HEK293 (cell line): ENCODE measurements at regions not wholly inside any gene's neighbourhood (a gene's known extent, or its start where the extent isn't known, plus 50 kb on each side); places are given as distances from the start of the nearest gene placed in this dataset.

Experiments used
- CTCF ChIA-PET: fragments of 350-600 bp; formaldehyde crosslinking; extraction: SDS; loops from one replicate; lab custom pipeline; 2021; ENCODE audit warnings: antibody characterized with exemption; lab: Yijun Ruan, JAX
- POLR2A ChIA-PET: fragments of 300-600 bp; formaldehyde crosslinking; extraction: SDS; loops from one replicate; lab custom pipeline; 2020; ENCODE audit warnings: antibody characterized with exemption, inconsistent platforms; lab: Yijun Ruan, JAX
- H3K27ac ChIP-seq: fragments of 200-500 bp; sonication (Bioruptor generic); 2 replicates; pipeline ENCODE4 v1.5.1; 2014; ENCODE audit warnings: low read depth, low read length, control low read depth, inconsistent platforms; ENCODE audit errors: extremely low read depth
- H3K36me3 ChIP-seq, 2 experiments: fragments of 200-500 bp in 1 of 2; sonication (Bioruptor generic) in 1 of 2; 1 replicate in 1 of 2; 2 replicates in 1 of 2; pipeline ENCODE4 v1.5.1; 2014 to 2017; ENCODE audit warnings: inconsistent platforms in 2 of 2, low read length in 2 of 2; ENCODE audit not compliant: control insufficient read depth in 2 of 2, insufficient read depth in 1 of 2
- H3K4me1 ChIP-seq: fragments of 200-500 bp; sonication (Bioruptor generic); 2 replicates; pipeline ENCODE4 v1.5.1; 2014; ENCODE audit warnings: mild to moderate bottlenecking, low read length, inconsistent platforms; ENCODE audit not compliant: control insufficient read depth, insufficient read depth
- H3K4me3 ChIP-seq: 2 replicates; pipeline ENCODE4 v1.5.1; 2011; ENCODE audit warnings: low read depth, mild to moderate bottlenecking, control low read depth, low read length, moderate library complexity
- H3K9me3 ChIP-seq: fragments of 200-500 bp; sonication (Bioruptor generic); 2 replicates; pipeline ENCODE4 v1.5.1; 2014; ENCODE audit warnings: low read depth, low read length, inconsistent platforms; ENCODE audit not compliant: control insufficient read depth, insufficient read depth
- FEZF1 ChIP-seq: fragments of 450-650 bp; formaldehyde crosslinking; IDR thresholded peaks from 2 replicates; pipeline ENCODE4 v1.5.1; 2016; ENCODE audit warnings: missing biosample characterization, missing genetic modification characterization
- HOXD13 ChIP-seq: sonication (generic); formaldehyde crosslinking; IDR thresholded peaks from 2 replicates; pipeline ENCODE4 v1.8.0; 2022; ENCODE audit warnings: missing genetic modification reagents, borderline replicate concordance
- IKZF3 ChIP-seq: fragments of 450-650 bp; IDR thresholded peaks from 2 replicates; pipeline ENCODE4 v1.5.0; 2018; ENCODE audit warnings: missing biosample characterization, mild to moderate bottlenecking, missing genetic modification characterization, moderate library complexity
- MZF1 ChIP-seq: fragments of 450-650 bp; formaldehyde crosslinking; IDR thresholded peaks from 2 replicates; pipeline ENCODE4 v1.5.1; 2017; ENCODE audit warnings: missing biosample characterization, missing genetic modification characterization, borderline replicate concordance
- PRDM1 ChIP-seq: fragments of 450-650 bp; formaldehyde crosslinking; IDR thresholded peaks from 2 replicates; pipeline ENCODE4; 2016; ENCODE audit warnings: missing biosample characterization, missing genetic modification characterization
- RBAK ChIP-seq: fragments of 450-650 bp; formaldehyde crosslinking; IDR thresholded peaks from 2 replicates; pipeline ENCODE4 v1.5.1; 2016; ENCODE audit warnings: missing biosample characterization, missing genetic modification characterization
- SP2 ChIP-seq: fragments of 450-650 bp; formaldehyde crosslinking; IDR thresholded peaks from 2 replicates; pipeline ENCODE4 v1.5.1; 2016; ENCODE audit warnings: missing biosample characterization, missing genetic modification characterization
- TCF7L2 ChIP-seq: IDR thresholded peaks from 2 replicates; pipeline ENCODE4 v1.6.1; 2011; ENCODE audit warnings: low read depth, mild to moderate bottlenecking, inconsistent platforms, low read length, moderate library complexity, borderline replicate concordance
- ZBTB1 ChIP-seq: fragments of 450-650 bp; formaldehyde crosslinking; IDR thresholded peaks from 2 replicates; pipeline ENCODE4 v1.5.1; 2016; ENCODE audit warnings: missing biosample characterization, missing genetic modification characterization
- ZNF157 ChIP-seq: fragments of 450-650 bp; formaldehyde crosslinking; IDR thresholded peaks from 2 replicates; pipeline ENCODE4 v1.5.1; 2016; ENCODE audit warnings: missing biosample characterization, missing genetic modification characterization
- ZNF202 ChIP-seq: fragments of 450-650 bp; formaldehyde crosslinking; IDR thresholded peaks from 2 replicates; pipeline ENCODE4 v1.5.1; 2016; ENCODE audit warnings: missing biosample characterization, missing genetic modification characterization, borderline replicate concordance
- ZNF221 ChIP-seq: fragments of 450-650 bp; formaldehyde crosslinking; IDR thresholded peaks from 2 replicates; pipeline ENCODE4 v1.5.1; 2017; ENCODE audit warnings: missing biosample characterization, missing genetic modification characterization, borderline replicate concordance
- ZNF274 ChIP-seq, 2 experiments: fragments of 200-500 bp in 1 of 2; fragments of 450-650 bp in 1 of 2; sonication (Bioruptor generic) in 1 of 2; formaldehyde crosslinking in 1 of 2; IDR thresholded peaks; 2 replicates each; pipeline versions ENCODE4 v1.5.1 to v1.6.1; 2014 to 2016; ENCODE audit warnings: borderline replicate concordance in 1 of 2, inconsistent platforms in 1 of 2, low read length in 1 of 2, missing biosample characterization in 1 of 2, missing genetic modification characterization in 1 of 2
- ZNF292 ChIP-seq: fragments of 450-650 bp; formaldehyde crosslinking; IDR thresholded peaks from 2 replicates; pipeline ENCODE4 v1.5.1; 2016; ENCODE audit warnings: low read depth, missing biosample characterization, missing genetic modification characterization, borderline replicate concordance
- ZNF514 ChIP-seq: fragments of 450-650 bp; formaldehyde crosslinking; IDR thresholded peaks from 2 replicates; pipeline ENCODE4 v1.5.1; 2016; ENCODE audit warnings: missing biosample characterization, missing genetic modification characterization
- ZNF558 ChIP-seq: fragments of 450-650 bp; formaldehyde crosslinking; IDR thresholded peaks from 2 replicates; pipeline ENCODE4 v1.5.1; 2016; ENCODE audit warnings: missing biosample characterization, missing genetic modification characterization
- ZNF600 ChIP-seq: fragments of 450-650 bp; formaldehyde crosslinking; IDR thresholded peaks from 2 replicates; pipeline ENCODE4 v1.5.1; 2016; ENCODE audit warnings: missing biosample characterization, missing genetic modification characterization
- ZNF768 ChIP-seq: fragments of 450-650 bp; formaldehyde crosslinking; IDR thresholded peaks from 2 replicates; pipeline ENCODE4 v1.5.1; 2018; ENCODE audit warnings: missing biosample characterization, mild to moderate bottlenecking, missing genetic modification characterization
- ZNF776 ChIP-seq: fragments of 450-650 bp; formaldehyde crosslinking; IDR thresholded peaks from 2 replicates; pipeline ENCODE4 v1.5.0; 2017; ENCODE audit warnings: missing biosample characterization, missing genetic modification characterization, borderline replicate concordance
- TF ChIP-seq, protein P1 (sequence below): fragments of 450-650 bp; formaldehyde crosslinking; IDR thresholded peaks from 2 replicates; pipeline ENCODE4 v1.5.1; 2017; ENCODE audit warnings: missing biosample characterization, missing genetic modification characterization
- TF ChIP-seq, protein P2 (sequence below): fragments of 450-650 bp; formaldehyde crosslinking; IDR thresholded peaks from 2 replicates; pipeline ENCODE4 v1.5.1; 2016; ENCODE audit warnings: missing biosample characterization, missing genetic modification characterization
- TF ChIP-seq, protein P3 (sequence below): fragments of 450-650 bp; formaldehyde crosslinking; IDR thresholded peaks from 2 replicates; pipeline ENCODE4; 2016; ENCODE audit warnings: missing biosample characterization, missing genetic modification characterization

DNA sequence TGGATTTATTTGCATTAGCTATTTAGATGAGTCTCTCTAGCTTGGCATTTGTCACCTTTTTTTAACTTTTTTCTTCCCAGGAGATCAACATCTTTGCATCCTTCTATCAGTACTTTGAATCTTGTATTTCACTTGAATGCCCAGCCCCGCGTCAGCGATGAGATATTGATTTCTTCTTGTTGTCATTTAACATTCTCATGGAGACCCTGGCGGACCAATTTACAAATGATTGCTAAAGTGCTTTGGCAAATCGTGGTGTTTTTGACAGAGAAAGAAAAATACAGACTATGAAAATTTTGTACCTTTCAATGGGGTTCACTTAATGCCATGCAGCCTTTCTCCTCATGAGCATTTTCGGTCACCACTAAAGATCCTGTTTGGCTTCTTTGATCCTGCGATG lies 269.7 kb downstream of the ABCC12 start (continued):
- TF ChIP-seq, protein P1, sequence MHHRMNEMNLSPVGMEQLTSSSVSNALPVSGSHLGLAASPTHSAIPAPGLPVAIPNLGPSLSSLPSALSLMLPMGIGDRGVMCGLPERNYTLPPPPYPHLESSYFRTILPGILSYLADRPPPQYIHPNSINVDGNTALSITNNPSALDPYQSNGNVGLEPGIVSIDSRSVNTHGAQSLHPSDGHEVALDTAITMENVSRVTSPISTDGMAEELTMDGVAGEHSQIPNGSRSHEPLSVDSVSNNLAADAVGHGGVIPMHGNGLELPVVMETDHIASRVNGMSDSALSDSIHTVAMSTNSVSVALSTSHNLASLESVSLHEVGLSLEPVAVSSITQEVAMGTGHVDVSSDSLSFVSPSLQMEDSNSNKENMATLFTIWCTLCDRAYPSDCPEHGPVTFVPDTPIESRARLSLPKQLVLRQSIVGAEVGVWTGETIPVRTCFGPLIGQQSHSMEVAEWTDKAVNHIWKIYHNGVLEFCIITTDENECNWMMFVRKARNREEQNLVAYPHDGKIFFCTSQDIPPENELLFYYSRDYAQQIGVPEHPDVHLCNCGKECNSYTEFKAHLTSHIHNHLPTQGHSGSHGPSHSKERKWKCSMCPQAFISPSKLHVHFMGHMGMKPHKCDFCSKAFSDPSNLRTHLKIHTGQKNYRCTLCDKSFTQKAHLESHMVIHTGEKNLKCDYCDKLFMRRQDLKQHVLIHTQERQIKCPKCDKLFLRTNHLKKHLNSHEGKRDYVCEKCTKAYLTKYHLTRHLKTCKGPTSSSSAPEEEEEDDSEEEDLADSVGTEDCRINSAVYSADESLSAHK (tag by site-specific recombination) = no peak
- TF ChIP-seq HOXD13 = no peak
- no peak for TF ChIP-seq ZNF221 (tag by site-specific recombination)
- TF ChIP-seq ZNF600 (tag by site-specific recombination) = no peak
- TF ChIP-seq IKZF3 (tag by site-specific recombination) = no peak
- TF ChIP-seq ZNF292 (tag by site-specific recombination) = no peak
- TF ChIP-seq, protein P2, sequence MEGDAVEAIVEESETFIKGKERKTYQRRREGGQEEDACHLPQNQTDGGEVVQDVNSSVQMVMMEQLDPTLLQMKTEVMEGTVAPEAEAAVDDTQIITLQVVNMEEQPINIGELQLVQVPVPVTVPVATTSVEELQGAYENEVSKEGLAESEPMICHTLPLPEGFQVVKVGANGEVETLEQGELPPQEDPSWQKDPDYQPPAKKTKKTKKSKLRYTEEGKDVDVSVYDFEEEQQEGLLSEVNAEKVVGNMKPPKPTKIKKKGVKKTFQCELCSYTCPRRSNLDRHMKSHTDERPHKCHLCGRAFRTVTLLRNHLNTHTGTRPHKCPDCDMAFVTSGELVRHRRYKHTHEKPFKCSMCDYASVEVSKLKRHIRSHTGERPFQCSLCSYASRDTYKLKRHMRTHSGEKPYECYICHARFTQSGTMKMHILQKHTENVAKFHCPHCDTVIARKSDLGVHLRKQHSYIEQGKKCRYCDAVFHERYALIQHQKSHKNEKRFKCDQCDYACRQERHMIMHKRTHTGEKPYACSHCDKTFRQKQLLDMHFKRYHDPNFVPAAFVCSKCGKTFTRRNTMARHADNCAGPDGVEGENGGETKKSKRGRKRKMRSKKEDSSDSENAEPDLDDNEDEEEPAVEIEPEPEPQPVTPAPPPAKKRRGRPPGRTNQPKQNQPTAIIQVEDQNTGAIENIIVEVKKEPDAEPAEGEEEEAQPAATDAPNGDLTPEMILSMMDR = no peak
- TF ChIP-seq, protein P3, sequence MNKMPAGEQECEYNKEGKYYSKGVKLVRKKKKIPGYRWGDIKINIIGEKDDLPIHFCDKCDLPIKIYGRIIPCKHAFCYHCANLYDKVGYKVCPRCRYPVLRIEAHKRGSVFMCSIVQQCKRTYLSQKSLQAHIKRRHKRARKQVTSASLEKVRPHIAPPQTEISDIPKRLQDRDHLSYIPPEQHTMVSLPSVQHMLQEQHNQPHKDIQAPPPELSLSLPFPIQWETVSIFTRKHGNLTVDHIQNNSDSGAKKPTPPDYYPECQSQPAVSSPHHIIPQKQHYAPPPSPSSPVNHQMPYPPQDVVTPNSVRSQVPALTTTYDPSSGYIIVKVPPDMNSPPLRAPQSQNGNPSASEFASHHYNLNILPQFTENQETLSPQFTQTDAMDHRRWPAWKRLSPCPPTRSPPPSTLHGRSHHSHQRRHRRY = no peak
- no peak for TF ChIP-seq ZNF274 (IDR thresholded peaks at IDR 0.05; ENCODE audit: low read length)
- TF ChIP-seq ZNF274 (tag by site-specific recombination; IDR thresholded peaks at IDR 0.05; ENCODE audit: borderline replicate concordance) = no peak
- no peak for TF ChIP-seq MZF1
- TF ChIP-seq SP2 = no peak
- no peak for TF ChIP-seq ZNF558
- TF ChIP-seq TCF7L2 = no peak
- TF ChIP-seq, all 188 proteins: peak for 0

DNA sequence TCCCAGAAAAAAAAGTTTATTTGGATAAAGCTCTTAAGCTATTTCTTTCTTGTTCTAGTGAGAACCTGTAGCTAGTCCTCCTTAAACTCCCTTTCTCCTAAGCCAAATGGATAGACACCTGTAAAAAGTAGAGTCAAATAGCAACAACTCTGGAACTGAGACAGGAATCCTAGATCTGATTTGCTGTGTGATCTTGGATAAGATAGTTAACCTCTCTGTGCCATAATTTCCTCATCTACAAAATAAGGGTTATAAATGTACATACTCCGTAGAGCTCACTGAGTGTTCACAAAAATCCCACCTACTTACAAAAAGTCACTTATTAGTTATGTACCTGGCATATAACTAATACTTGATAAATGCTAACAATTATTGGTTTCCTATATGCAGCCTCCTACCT lies 270.3 kb downstream of the ABCC12 start:
- H3K36me3 ChIP-seq = no peaks in the 10 kb centered on the region
- no peak overlapping the region for H3K27ac ChIP-seq
- POLR2A ChIA-PET = no interaction called here
- no peaks in the 10 kb centered on the region for H3K9me3 ChIP-seq
- TF ChIP-seq ZNF514 (tag by site-specific recombination) = no peak
- peak; percentile 41; the same call in 1 of the 2 replicates for TF ChIP-seq ZNF768 (tag by site-specific recombination)
- TF ChIP-seq ZNF157 (tag by site-specific recombination) = no peak
- no peak for TF ChIP-seq ZNF202 (tag by site-specific recombination)
- no peak for TF ChIP-seq ZBTB1 (tag by site-specific recombination)
- TF ChIP-seq ZNF776 (tag by site-specific recombination) = no peak
- CTCF ChIA-PET = interaction anchor here (0.6 to 0.9 kb wide), 2 partner anchors 89 to 272 kb away, joined by 3 read pairs; no protein-coding TSS in a partner anchor
- H3K4me3 ChIP-seq = no peak overlapping the region
- no peaks in the 10 kb centered on the region for H3K4me1 ChIP-seq

DNA sequence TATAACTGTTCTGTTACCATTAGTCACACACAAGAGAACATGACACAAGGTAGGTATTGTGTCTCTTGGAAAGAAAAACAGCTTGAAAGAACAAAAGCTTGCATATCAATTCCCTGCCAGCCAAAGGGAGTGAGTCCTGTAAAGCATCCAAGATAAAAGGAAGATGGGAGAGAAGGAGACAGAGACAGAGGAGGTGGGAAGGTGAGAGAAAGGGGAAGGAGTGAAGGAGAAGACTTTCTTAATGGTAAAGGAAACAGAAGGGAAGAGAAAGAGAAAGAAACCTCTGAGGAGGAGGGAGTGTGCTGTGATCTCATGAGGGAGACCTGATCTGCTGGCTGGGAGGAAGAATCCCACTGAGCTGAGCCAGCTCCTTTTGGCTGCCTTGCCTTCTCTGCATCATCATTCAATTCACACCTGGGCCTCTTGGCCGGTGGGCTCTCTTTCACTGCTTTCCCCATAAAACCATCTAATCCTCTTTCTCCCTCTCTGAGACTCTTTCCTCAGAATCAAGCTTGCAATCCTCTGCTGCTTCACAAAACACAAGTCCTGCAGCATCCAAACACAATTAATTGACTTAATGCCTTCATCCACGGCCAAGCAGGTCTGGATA lies 271.6 kb downstream of the ABCC12 start:
- Histone ChIP-seq H3K36me3 (no peaks in the 10 kb centered on the region), H3K4me1 (no peaks in the 10 kb centered on the region), H3K27ac (no peak overlapping the region), H3K4me3 (no peak overlapping the region), H3K9me3 (no peaks in the 10 kb centered on the region)
- ChIA-PET POLR2A (no interaction called here), CTCF (interaction anchor here (0.6 kb wide), 2 partner anchors 139 to 363 kb away, joined by 3 to 5 read pairs; no protein-coding TSS in a partner anchor)
- no peak for TF ChIP-seq RBAK (tag by site-specific recombination)
- TF ChIP-seq FEZF1 (tag by site-specific recombination) = peak; percentile 53
- peak; percentile 87 for TF ChIP-seq PRDM1 (tag by site-specific recombination)
